ENCODE measurements at regions not wholly inside any gene's neighbourhood (a gene's known extent, or its start where the extent isn't known, plus 50 kb on each side); places are given as distances from the start of the nearest gene placed in this dataset.

- Histone ChIP-seq H3K27ac (replicated peaks; ENCODE audit: low read length) (no peak overlapping the region), H3K4me2 (ENCODE audit: insufficient read depth, low read length, poor library complexity, severe bottlenecking) (no peak overlapping the region), H3K27me3 (ENCODE audit: control insufficient read depth in 3 of 3, insufficient read depth in 3 of 3, low read depth in 1 of 3, low read length in 3 of 3) (no peaks in the 10 kb centered on the region), H3K79me1 (ENCODE audit: low read depth, low read length) (no peaks in the 10 kb centered on the region), H3K9me3 (replicated peaks in 1 of 2; ENCODE audit: control insufficient read depth in 2 of 2, insufficient read depth in 1 of 2, low read depth in 1 of 2, low read length in 2 of 2) (peaks cover 9 to 17% of the 10 kb centered on the region in 2 donors), H4K8ac (ENCODE audit: low read depth, low read length) (no peak overlapping the region), H3K18ac (ENCODE audit: low read length) (no peak overlapping the region), H2AK5ac (ENCODE audit: low read depth, low read length) (no peak overlapping the region), H2BK15ac (ENCODE audit: low read length) (no peak overlapping the region), H3K4me3 (ENCODE audit: low read length in 2 of 2) (no peak overlapping the region), H2BK120ac (ENCODE audit: low read depth, low read length) (no peak overlapping the region), H2AFZ (ENCODE audit: low read length) (peak overlapping the region; percentile 45), H2BK5ac (ENCODE audit: low read length) (no peak overlapping the region), H3K9ac (ENCODE audit: low read depth, low read length, poor library complexity) (no peak overlapping the region), H4K91ac (ENCODE audit: low read depth, low read length, poor library complexity) (no peak overlapping the region), H3K36me3 (replicated peaks in 1 of 2; ENCODE audit: control insufficient read depth in 2 of 2, insufficient read depth in 2 of 2, low read length in 2 of 2) (no peaks in the 10 kb centered on the region), H2BK12ac (ENCODE audit: low read length) (no peak overlapping the region), H3K4ac (ENCODE audit: low read length) (no peak overlapping the region), H3K14ac (ENCODE audit: low read length) (no peak overlapping the region), H3K4me1 (ENCODE audit: control insufficient read depth in 2 of 2, insufficient read depth in 1 of 2, low read depth in 1 of 2, low read length in 2 of 2) (no peaks in the 10 kb centered on the region), H3K23ac (ENCODE audit: low read depth, low read length, poor library complexity) (no peak overlapping the region)
- WGBS, 2 donors (ENCODE audit: extremely low coverage in 2 of 2, insufficient read length in 2 of 2, insufficient replicate concordance in 1 of 2) = no CpG with 5 or more reads among the region's 4 CpGs
- DNase-seq (ENCODE audit: low spot score) = no peak
Measured at GRCh38 chr4:144310535-144310934, 170.0 kb upstream of the GYPA start.

- no peak overlapping the region for H4K91ac ChIP-seq (ENCODE audit: low read depth, low read length, poor library complexity)
- no peak overlapping the region for H3K18ac ChIP-seq (ENCODE audit: low read length)
- no peak overlapping the region for H2AFZ ChIP-seq (ENCODE audit: low read length)
- H3K27ac ChIP-seq (replicated peaks; ENCODE audit: low read length) = no peak overlapping the region
- H3K79me1 ChIP-seq (ENCODE audit: low read depth, low read length) = no peaks in the 10 kb centered on the region
- H3K9ac ChIP-seq (ENCODE audit: low read depth, low read length, poor library complexity) = no peak overlapping the region
- no peak overlapping the region for H3K14ac ChIP-seq (ENCODE audit: low read length)
- H3K27me3 ChIP-seq (ENCODE audit: control insufficient read depth in 3 of 3, insufficient read depth in 3 of 3, low read depth in 1 of 3, low read length in 3 of 3) = no peaks in the 10 kb centered on the region
- H2BK12ac ChIP-seq (ENCODE audit: low read length) = no peak overlapping the region
- H3K4me1 ChIP-seq (ENCODE audit: control insufficient read depth in 2 of 2, insufficient read depth in 1 of 2, low read depth in 1 of 2, low read length in 2 of 2) = no peaks in the 10 kb centered on the region
- no peak overlapping the region for H3K4me2 ChIP-seq (ENCODE audit: insufficient read depth, low read length, poor library complexity, severe bottlenecking)
- peaks cover 9 to 20% of the 10 kb centered on the region in 2 donors for H3K9me3 ChIP-seq (replicated peaks in 1 of 2; ENCODE audit: control insufficient read depth in 2 of 2, insufficient read depth in 1 of 2, low read depth in 1 of 2, low read length in 2 of 2)
- H2AK5ac ChIP-seq (ENCODE audit: low read depth, low read length) = no peak overlapping the region
- no peak for DNase-seq (ENCODE audit: low spot score)
- no peak overlapping the region for H2BK15ac ChIP-seq (ENCODE audit: low read length)
- no peak overlapping the region for H2BK5ac ChIP-seq (ENCODE audit: low read length)
- H4K8ac ChIP-seq (ENCODE audit: low read depth, low read length) = no peak overlapping the region
- H3K4ac ChIP-seq (ENCODE audit: low read length) = no peak overlapping the region
- H3K4me3 ChIP-seq (ENCODE audit: low read length in 2 of 2) = no peak overlapping the region
- H2BK120ac ChIP-seq (ENCODE audit: low read depth, low read length) = no peak overlapping the region
- no peak overlapping the region for H3K23ac ChIP-seq (ENCODE audit: low read depth, low read length, poor library complexity)
- no peaks in the 10 kb centered on the region for H3K36me3 ChIP-seq (replicated peaks in 1 of 2; ENCODE audit: control insufficient read depth in 2 of 2, insufficient read depth in 2 of 2, low read length in 2 of 2)
Measured at GRCh38 chr4:144313370-144313769, 172.9 kb upstream of the GYPA start.

- no peak overlapping the region for H2BK5ac ChIP-seq (ENCODE audit: low read length)
- no peak overlapping the region for H3K9ac ChIP-seq (ENCODE audit: low read depth, low read length, poor library complexity)
- H3K18ac ChIP-seq (ENCODE audit: low read length) = no peak overlapping the region
- H4K91ac ChIP-seq (ENCODE audit: low read depth, low read length, poor library complexity) = no peak overlapping the region
- H3K23ac ChIP-seq (ENCODE audit: low read depth, low read length, poor library complexity) = no peak overlapping the region
- no peak overlapping the region for H3K4me3 ChIP-seq (ENCODE audit: low read length in 2 of 2)
- no peak overlapping the region for H2AK5ac ChIP-seq (ENCODE audit: low read depth, low read length)
- no peak overlapping the region for H2BK120ac ChIP-seq (ENCODE audit: low read depth, low read length)
- no peaks in the 10 kb centered on the region for H3K4me1 ChIP-seq (ENCODE audit: control insufficient read depth in 2 of 2, insufficient read depth in 1 of 2, low read depth in 1 of 2, low read length in 2 of 2)
- H2BK12ac ChIP-seq (ENCODE audit: low read length) = no peak overlapping the region
- H3K27me3 ChIP-seq (ENCODE audit: control insufficient read depth in 3 of 3, insufficient read depth in 3 of 3, low read depth in 1 of 3, low read length in 3 of 3) = no peaks in the 10 kb centered on the region
- H3K14ac ChIP-seq (ENCODE audit: low read length) = no peak overlapping the region
- H3K79me1 ChIP-seq (ENCODE audit: low read depth, low read length) = no peaks in the 10 kb centered on the region
- no peak overlapping the region for H2AFZ ChIP-seq (ENCODE audit: low read length)
- H3K9me3 ChIP-seq (replicated peaks in 1 of 2; ENCODE audit: control insufficient read depth in 2 of 2, insufficient read depth in 1 of 2, low read depth in 1 of 2, low read length in 2 of 2) = peaks cover 9 to 16% of the 10 kb centered on the region in 2 donors
- H3K27ac ChIP-seq (replicated peaks; ENCODE audit: low read length) = no peak overlapping the region
- H2BK15ac ChIP-seq (ENCODE audit: low read length) = no peak overlapping the region
- no peak overlapping the region for H4K8ac ChIP-seq (ENCODE audit: low read depth, low read length)
- H3K4me2 ChIP-seq (ENCODE audit: insufficient read depth, low read length, poor library complexity, severe bottlenecking) = no peak overlapping the region
- DNase-seq (ENCODE audit: low spot score) = no peak
- WGBS, 2 donors (ENCODE audit: extremely low coverage in 2 of 2, insufficient read length in 2 of 2, insufficient replicate concordance in 1 of 2) = no CpG with 5 or more reads among the region's 1 CpG
- no peaks in the 10 kb centered on the region for H3K36me3 ChIP-seq (replicated peaks in 1 of 2; ENCODE audit: control insufficient read depth in 2 of 2, insufficient read depth in 2 of 2, low read length in 2 of 2)
- no peak overlapping the region for H3K4ac ChIP-seq (ENCODE audit: low read length)
Measured at GRCh38 chr4:144316869-144317268, 176.4 kb upstream of the GYPA start.

GRCh38 chr4:144318797-144319196 is 178.3 kb upstream of the GYPA start:
- Histone ChIP-seq H2AK5ac (ENCODE audit: low read depth, low read length) (no peak overlapping the region), H4K8ac (ENCODE audit: low read depth, low read length) (no peak overlapping the region), H3K27me3 (ENCODE audit: control insufficient read depth in 3 of 3, insufficient read depth in 3 of 3, low read depth in 1 of 3, low read length in 3 of 3) (no peaks in the 10 kb centered on the region), H3K4me3 (ENCODE audit: low read length in 2 of 2) (no peak overlapping the region), H3K18ac (ENCODE audit: low read length) (no peak overlapping the region), H3K4ac (ENCODE audit: low read length) (no peak overlapping the region), H3K9me3 (replicated peaks in 1 of 2; ENCODE audit: control insufficient read depth in 2 of 2, insufficient read depth in 1 of 2, low read depth in 1 of 2, low read length in 2 of 2) (peaks cover 4 to 10% of the 10 kb centered on the region in 2 donors), H3K27ac (replicated peaks; ENCODE audit: low read length) (no peak overlapping the region), H3K79me1 (ENCODE audit: low read depth, low read length) (no peaks in the 10 kb centered on the region), H2BK12ac (ENCODE audit: low read length) (no peak overlapping the region), H2BK15ac (ENCODE audit: low read length) (no peak overlapping the region), H2AFZ (ENCODE audit: low read length) (no peak overlapping the region), H2BK120ac (ENCODE audit: low read depth, low read length) (no peak overlapping the region), H4K91ac (ENCODE audit: low read depth, low read length, poor library complexity) (no peak overlapping the region), H3K14ac (ENCODE audit: low read length) (no peak overlapping the region), H3K9ac (ENCODE audit: low read depth, low read length, poor library complexity) (no peak overlapping the region), H2BK5ac (ENCODE audit: low read length) (no peak overlapping the region), H3K4me1 (ENCODE audit: control insufficient read depth in 2 of 2, insufficient read depth in 1 of 2, low read depth in 1 of 2, low read length in 2 of 2) (no peaks in the 10 kb centered on the region), H3K4me2 (ENCODE audit: insufficient read depth, low read length, poor library complexity, severe bottlenecking) (no peak overlapping the region), H3K36me3 (replicated peaks in 1 of 2; ENCODE audit: control insufficient read depth in 2 of 2, insufficient read depth in 2 of 2, low read length in 2 of 2) (no peaks in the 10 kb centered on the region), H3K23ac (ENCODE audit: low read depth, low read length, poor library complexity) (no peak overlapping the region)
- DNase-seq (ENCODE audit: low spot score) = no peak
- WGBS, 2 donors (ENCODE audit: extremely low coverage in 2 of 2, insufficient read length in 2 of 2, insufficient replicate concordance in 1 of 2) = no CpG with 5 or more reads among the region's 3 CpGs
